Stimulated activated CD8-positive, alpha-beta memory T cell treated with anti-CD3 and anti-CD28 coated beads, Interleukin-4, amount 100 ng/mL, for 1 hour (primary cell): ENCODE measurements at regions not wholly inside any gene's neighbourhood (a gene's known extent, or its start where the extent isn't known, plus 50 kb on each side); places are given as distances from the start of the nearest gene placed in this dataset.
"Not testable (repeated sequence)": the region's sequence is repeated elsewhere in the genome, so short reads cannot be mapped to it uniquely, and the experiment has no call there.

Source experiments
- DNase-seq, 2 donors: peaks; one replicate each; pipeline ENCODE4 v3.0.0-alpha.2; 2020; ENCODE audit warnings: low read depth in 2 of 2, low spot score in 1 of 2

- no peak for DNase-seq
Measured at GRCh38 chr12:124386661-124387527, 92.0 kb downstream of the RFLNA start.

GRCh38 chr12:124386059-124386458, 91.2 kb downstream of the RFLNA start:
- no peak for DNase-seq

- DNase-seq = no peak
Measured at GRCh38 chr12:124385219-124385969, 90.5 kb downstream of the RFLNA start.

GRCh38 chr12:124384299-124384894, 89.5 kb downstream of the RFLNA start:
- DNase-seq = no peak

- DNase-seq = no peak
Measured at GRCh38 chr12:124383028-124383427, 88.1 kb downstream of the RFLNA start.

- DNase-seq = no peak
Measured at GRCh38 chr12:124381456-124382296, 86.8 kb downstream of the RFLNA start.

- DNase-seq = no peak
Measured at GRCh38 chr12:124380796-124381455, 86.0 kb downstream of the RFLNA start.

GRCh38 chr12:124379938-124380754, 85.3 kb downstream of the RFLNA start:
- DNase-seq = no peak

GRCh38 chr12:124379379-124379937, 84.6 kb downstream of the RFLNA start:
- no peak for DNase-seq

GRCh38 chr12:124378926-124379325, 84.0 kb downstream of the RFLNA start:
- no peak for DNase-seq

- no peak for DNase-seq
Measured at GRCh38 chr12:124377981-124378509, 83.2 kb downstream of the RFLNA start.

GRCh38 chr12:124376435-124376834, 81.5 kb downstream of the RFLNA start:
- DNase-seq = no peak

- DNase-seq = no peak
Measured at GRCh38 chr12:124375789-124376175, 80.9 kb downstream of the RFLNA start.

GRCh38 chr12:124375141-124375788, 80.4 kb downstream of the RFLNA start:
- no peak for DNase-seq

- no peak for DNase-seq
Measured at GRCh38 chr12:124374567-124374966, 79.7 kb downstream of the RFLNA start.

GRCh38 chr12:124374147-124374546, 79.3 kb downstream of the RFLNA start:
- DNase-seq = no peak

- DNase-seq = not testable (repeated sequence)
Measured at GRCh38 chr12:124373701-124374100, 78.8 kb downstream of the RFLNA start.

- DNase-seq = no peak
Measured at GRCh38 chr12:124372831-124373230, 77.9 kb downstream of the RFLNA start.
